Medulla oblongata (tissue), 1 donor: ENCODE measurements at regions not wholly inside any gene's neighbourhood (a gene's known extent, or its start where the extent isn't known, plus 50 kb on each side); places are given as distances from the start of the nearest gene placed in this dataset.
"Not testable (repeated sequence)": the region's sequence is repeated elsewhere in the genome, so short reads cannot be mapped to it uniquely, and the experiment has no call there.

Experiments
- DNase-seq: peaks from one replicate; pipeline ENCODE4 v3.0.0-alpha.2; 2015; ENCODE audit errors: extremely low spot score

DNA sequence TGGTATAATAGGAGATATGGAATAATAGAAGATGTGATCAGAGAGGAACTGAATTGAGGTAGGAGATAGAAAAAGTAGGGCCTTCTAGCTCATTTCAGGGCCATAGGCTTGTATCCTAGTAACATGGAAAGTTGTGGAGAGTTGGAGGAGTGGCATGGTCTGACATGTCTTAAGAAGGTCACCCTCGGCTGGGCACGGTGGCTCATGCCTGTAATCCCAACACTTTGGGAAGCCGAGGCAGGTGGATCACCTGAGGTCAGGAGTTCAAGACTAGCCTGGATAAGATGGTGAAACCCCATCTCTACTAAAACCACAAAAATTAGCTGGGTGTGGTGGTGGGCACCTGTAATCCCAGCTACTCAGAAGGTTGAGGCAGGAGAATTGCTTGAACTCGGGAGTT lies 550.3 kb upstream of the CDH2 start:
- DNase-seq = not testable (repeated sequence)

DNA sequence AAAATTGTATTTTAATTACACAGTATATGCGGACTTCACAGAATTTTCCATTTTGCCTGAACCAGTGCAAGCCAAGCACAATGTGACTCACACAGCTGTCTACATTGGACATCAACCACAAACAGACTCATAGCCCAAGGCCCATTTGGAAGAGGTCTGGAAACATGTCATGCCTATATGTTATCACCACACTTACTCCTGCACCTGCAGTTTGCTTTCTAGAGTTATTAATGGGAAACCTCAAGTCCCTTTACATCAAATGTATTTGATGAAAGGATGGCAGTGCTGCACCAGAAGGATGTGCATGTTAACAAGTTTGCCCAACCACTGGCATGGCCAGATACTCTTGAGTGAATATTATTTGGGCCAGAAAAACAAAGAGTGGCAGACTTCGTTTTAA lies 548.9 kb upstream of the CDH2 start:
- no peak for DNase-seq

DNA sequence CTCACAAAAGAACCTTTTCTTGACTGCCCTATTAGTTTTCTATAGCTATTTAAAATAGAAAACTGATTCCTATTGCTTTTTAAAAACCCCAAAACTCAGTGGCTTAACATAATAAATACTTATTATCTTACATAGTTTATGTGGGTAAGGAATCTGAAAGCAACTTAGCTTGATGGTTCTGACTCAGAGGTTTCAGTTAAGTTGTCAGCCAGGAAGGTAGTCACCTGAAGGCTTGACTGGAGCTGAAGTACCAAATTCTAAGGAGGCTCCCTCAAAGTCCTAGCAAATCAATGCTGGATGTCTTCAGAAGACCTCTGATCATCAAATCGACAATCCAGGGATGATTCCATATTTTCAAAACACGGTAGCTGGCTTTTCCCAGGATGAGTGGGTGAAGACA lies 546.6 kb upstream of the CDH2 start:
- DNase-seq = no peak

DNA sequence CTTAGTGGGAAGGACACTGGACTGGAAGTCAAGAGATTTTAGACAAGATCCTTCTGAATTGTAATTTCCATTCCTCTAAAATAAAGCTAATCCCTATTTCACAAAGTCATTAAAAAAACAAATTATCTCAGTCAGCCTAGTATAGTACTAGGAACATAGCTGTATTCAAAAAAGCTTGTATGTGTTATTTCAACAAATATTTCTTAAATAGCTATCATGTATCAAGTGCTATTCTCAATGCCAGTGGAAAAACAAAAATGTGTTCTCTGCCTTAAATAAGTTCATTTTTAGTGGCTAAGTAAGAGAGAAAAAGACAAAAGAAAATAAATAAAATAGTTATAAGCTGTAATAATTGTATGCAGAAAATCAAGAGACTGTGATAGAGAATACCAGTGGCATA lies 541.8 kb upstream of the CDH2 start:
- no peak for DNase-seq

DNA sequence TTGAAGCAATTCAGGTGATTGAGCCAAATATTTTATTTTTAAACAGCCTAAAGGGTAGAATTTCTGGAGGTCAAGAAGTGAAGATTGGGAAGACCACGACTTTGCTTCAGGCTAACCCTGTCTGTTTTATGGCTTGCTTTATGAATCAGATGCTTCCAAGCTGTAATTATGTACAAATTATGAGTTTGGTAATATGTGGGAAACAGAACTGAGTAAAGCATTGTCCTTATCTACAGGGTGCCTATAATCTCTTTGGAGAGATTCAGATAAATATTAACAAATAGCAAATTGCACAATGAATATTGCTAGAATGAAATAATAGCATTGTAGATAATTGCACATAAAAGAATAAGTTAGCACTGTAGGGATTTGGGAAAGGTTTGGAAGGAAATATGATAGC lies 539.4 kb upstream of the CDH2 start:
- no peak for DNase-seq

DNA sequence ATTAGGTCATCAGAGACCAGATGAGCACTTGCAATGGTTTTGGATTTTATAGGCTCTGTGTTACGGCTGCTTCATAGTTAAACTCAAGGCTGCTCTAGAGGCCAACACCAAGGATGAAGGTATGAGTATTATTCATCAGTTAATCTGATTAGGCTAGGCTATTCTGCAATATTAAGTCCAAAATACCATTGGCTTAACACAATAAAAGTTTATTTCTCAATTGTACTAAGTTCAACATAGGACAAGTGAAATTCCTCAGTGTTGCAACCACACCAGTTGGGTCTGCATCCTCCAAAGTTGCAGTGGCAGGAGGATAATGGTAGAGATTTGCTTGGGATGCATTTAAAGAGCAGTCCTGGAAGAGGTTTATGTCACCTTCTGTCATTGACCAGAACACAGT lies 538.3 kb upstream of the CDH2 start:
- no peak for DNase-seq

DNA sequence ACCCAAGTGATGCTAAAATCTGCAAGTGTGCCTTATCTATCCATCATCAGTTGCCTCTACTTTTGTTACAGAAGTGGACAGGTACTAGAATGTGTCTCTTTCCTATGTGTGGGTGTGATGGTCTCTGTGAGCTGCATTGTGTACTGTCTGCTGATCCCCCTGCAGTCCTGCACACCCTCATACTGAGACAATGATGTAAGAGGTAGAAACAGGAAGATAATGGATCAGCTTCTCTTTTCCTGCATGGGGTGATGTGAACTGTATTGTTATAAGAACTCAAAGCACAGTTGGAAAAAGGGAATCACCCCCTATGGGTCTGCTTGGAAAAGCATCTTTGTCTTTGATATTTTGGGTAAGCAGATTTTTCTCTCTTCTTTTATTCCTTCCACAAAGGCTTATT lies 537.6 kb upstream of the CDH2 start:
- DNase-seq = no peak

DNA sequence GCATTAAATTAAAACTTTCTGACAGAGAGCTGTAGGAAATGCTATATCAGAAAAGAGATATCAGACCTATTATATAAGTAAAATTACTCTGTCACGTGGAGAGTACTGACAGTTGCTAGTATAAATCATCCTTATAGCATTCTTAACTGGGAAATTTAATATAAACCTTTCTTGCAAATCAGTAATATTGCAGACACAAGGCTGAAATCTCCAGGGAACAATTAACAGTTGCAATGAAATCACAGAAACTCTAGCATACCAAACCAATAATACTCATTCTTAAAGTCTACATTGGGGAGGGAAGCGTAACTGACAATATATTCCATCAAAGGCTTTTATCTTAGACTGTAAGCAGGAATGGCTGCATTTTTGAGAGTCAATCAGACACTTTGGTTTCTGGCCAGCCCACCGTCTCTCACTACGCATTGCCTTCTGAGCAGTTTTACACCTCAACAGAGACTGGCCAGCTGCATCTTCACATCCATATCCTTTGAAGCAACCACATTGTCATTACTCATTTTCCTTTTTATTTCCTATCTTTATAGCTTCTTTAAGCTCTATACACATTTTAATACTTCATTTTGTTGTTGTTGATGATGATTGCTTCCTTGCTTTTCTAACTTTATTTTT lies 536.0 kb upstream of the CDH2 start:
- DNase-seq = no peak

DNA sequence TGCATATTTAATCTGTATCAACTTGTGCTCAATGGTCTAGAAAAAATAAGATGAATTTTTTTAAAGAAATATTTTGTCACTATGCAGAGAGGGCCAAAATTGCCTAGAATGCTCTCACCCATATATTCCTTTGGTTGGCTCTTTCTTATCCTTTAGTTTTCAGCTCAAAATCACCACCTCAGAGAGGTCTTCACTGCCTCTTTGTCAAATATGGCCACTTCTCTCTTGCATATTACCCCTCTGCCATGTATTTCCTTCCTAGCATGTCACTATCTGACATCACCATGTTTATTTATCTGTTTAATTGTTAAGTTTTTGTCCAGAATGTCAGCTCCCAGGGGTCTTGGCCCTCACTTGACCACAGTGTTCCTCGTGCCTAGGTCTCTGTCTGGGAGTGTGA lies 535.2 kb upstream of the CDH2 start:
- DNase-seq = no peak

DNA sequence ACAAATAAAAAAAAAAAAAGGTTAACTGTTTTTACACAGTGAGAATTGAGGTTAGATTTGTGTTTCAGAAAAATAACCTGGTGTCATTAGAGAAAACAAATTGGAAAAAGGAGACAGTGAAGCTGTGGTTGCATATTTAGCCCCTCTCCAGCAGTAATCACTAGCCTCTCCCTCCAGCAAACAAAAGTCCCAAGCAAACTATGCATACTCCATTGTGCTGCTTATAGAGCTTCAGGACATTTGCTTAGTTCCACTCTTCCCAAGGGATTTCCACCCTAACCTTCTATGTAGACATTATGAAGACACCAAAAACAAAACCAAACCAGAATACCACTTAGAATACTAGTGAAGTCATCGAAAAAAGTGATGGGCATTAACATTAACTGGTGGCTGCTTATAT lies 534.2 kb upstream of the CDH2 start:
- no peak for DNase-seq

DNA sequence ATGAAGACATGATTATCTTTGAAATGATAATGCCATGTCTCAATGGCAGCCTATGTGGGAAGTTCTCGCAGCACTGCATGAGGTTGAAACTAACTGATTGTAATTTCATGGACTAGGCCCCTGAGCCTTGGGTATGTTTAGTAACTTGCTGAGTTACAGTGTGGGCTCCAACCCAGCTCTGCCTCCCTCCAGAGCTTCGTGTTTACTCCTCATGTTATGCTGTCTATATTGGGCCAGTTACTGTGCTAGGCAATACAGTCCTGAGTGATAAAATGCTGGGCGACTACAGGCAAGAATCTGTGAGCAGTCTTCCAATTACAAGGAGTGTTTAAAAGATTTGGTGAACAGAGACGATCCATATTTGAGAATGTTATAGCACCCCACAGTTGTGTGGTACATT lies 530.1 kb upstream of the CDH2 start:
- no peak for DNase-seq

DNA sequence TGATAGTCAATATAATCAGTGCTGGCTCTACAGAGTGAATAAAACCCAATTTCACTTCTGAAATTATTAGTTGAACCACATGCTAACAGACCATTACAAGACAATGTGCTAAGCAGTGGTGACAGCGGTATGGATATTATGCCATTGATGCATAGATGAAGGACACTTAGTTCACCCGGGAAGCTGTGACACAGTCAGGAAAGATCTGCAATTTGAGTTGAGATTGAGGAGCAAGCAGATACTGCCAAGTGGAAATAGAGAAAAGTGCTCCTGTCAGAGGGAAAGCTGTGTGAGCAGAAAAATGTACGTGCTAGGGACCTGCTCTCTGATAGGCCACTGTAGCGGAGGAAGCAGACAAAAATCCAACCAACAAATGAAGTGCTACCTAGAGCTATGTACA lies 529.5 kb upstream of the CDH2 start:
- no peak for DNase-seq

DNA sequence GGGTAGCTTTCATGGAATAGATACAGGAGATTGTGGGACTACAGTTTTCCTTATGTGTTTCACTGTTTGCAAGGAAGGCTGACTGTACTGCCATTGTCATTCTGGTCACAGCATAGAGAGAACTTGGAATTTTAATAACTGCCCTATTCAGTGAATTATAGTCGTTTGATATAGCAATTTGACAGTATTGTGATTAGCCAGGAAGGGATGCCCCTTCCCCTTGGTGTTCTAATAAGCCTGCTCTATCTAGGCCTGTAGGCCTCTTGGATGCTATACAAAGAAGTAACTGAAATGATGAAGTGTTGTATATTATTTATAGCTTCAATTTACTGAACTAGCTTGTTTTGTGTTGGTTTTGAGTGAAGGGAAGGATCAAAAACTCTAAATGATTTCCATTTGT lies 528.6 kb upstream of the CDH2 start:
- no peak for DNase-seq

DNA sequence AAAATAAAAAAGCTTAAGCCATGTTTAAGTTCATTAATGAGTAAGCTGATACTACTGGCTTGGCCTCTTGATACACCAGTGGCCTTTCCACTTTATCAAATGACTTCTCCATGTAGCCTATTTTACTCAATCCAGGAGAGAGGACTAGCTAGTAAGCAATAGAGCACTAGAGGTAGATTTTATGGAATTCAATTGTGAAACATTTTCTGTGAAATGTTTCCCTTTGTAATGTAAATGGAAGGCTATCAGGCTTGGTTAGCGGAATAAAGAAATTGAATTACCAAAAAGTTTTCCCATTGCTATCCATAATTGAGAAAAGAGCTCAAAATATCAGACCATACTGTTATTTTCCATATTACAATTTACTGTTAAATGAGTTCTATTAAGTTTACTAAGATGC lies 515.4 kb upstream of the CDH2 start:
- DNase-seq = no peak

DNA sequence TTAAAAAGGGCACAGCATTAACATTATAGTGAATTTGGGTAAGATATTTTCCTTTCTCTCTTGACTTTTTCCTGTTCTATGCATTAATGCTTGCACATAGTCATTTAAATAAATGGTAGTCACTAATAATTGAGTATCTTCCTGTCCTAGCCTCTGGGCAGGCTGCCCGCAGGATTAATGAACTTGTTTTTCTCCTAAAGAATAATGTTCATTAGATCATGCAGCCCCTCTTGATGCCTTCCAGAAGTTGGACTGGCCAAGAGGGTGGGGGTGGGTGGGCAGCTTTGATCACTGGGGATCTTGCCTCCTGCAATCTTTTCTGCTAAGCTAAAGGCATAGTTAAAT lies 514.5 kb upstream of the CDH2 start:
- DNase-seq = no peak

DNA sequence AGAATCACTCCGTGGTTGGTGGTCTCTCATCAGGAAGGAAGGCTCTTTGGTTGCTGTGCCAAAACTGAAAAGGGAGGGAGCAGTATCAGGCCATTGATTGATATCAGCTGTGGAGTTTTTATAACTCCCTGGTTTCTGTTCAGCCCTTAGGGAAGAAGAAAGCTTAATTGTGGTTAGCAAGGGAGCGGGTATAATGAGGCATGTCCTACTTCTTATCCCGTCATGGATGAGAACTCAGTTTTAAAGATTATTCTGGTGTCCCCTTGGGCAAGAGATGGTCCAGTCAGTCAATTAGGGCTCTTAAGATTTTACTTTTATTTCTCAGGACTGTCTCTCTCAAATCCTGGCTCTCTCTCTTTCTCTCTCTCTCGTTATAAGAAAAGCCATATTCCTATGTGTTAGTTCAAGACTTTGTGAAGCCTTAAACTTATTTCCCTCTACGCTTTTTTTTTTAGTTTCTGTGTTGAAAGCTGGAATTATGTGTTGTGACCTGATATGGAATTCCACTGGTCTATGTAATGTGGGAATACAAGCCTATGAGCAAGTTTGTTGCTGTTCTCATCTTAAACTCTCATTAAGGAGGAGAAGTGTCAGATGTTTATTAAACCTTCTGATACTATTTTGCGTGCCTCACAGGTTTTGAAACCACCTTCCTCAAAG lies 514.0 kb upstream of the CDH2 start:
- no peak for DNase-seq

DNA sequence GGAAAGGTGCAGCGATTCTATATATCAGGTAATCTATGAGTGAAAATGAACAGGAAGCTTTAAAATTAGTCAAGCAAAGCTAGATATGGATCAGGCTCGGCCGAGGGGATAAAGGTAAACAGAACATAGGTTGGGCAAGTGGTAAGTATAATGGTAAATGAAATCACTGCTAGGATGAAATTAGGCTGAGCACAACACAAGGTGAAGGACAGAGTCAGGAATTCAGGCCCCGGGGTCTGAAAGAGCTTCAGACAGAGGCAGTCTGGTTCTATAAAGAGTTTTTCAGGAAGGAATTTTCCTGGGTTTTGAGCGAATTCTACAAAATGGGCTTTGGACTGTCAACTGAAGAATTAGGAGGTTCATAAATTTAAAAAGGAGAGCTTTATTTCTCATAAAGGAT lies 513.2 kb upstream of the CDH2 start:
- DNase-seq = no peak

DNA sequence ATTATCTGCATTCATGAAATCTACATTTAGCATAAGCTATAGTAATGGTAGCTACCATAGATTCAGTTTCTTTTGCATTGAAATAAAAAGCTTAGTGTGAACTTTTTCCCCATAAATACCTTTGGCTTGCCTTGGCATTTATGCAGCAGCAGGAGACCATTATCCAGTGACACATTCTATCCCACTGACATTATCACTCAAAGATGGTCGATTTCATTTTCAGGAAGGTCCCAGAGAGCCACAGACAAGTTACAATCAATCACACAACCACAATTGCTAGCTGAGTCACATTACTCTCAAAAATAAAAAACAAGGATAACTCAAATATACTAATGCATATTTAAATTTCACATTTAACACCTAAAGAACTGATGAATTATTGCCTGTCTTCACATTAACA lies 512.7 kb upstream of the CDH2 start:
- DNase-seq = no peak

DNA sequence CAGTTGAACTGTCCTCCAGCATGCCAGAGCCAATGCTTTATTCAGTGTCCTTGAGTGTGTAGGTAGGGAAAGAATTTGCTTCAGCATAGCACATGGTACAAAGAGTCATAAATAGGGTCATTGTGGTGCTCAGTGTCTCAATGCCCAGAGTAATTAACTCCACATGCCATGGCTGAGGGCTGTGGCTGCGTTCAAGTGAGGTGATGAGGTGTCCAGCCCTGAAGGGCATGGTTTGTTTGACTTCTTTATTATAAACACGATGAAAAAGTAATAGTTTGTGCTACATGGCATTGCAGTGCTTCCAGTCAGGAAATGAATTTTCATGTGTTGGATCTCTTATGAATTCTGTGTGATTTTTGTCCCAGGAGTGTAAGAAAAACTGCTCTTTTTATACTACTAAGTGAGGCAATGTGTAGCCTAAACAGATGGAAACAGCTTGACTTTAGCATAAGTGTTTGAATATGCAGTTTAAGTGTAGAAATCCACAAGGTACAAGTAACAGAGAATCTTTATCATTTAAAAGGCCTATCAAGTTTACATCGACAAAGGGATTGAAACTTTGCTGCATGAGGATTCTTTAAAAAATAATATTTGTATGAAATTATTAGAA lies 507.9 kb upstream of the CDH2 start:
- no peak for DNase-seq

DNA sequence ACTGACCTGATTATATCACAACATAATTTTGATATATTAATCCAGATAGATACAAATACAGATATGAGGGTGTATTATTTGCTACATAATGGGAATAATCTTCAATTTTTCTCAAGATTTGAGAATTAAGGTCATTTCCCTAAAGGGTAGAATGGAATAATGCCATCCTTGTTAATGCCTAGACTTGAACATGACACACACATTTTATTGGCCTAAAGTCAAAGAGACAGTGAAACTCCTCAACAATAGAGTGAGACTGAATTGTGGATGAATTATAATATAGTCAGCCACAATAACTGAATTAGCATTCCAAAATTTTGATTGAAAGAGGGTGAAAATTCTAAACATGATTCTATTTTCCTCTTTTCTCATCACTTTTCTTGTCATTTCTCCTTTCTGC lies 506.0 kb upstream of the CDH2 start:
- DNase-seq = no peak

DNA sequence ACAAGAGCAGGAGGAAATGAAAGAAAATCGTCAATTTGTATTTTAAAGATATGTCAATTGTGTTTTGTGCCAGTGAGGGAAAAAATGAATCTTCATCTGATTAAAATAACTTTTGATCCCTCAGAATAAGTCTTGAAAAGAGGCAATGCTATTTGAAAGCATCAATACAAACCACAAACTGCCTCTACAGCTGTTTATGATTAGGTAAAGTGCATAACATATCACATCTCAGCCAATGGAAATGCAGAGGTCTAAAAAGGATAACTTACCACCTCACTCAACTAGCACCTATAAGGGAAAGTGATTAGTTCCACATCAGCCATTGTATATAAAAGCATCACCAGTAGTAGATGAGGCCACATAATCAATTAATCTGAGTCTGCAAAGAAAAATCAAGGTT lies 492.2 kb upstream of the CDH2 start:
- DNase-seq = no peak

DNA sequence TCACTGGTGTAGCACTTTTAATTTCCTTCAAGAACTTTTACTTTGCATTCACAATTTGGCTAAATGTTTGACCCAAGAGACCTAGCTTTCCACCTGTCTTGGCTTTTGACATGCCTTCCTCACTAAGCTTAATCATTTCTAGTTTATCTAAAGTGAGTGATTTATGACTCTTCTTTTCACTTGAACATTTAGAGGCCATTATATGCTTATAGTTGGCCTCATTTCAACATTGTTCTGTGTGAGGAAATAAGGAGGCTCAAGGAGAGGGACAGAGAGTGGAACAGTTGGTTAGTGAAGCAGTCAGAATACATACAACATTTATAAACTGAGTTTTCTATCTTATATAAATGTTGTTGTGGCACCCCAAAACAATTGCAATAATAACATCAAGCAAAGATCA lies 489.3 kb upstream of the CDH2 start:
- no peak for DNase-seq

DNA sequence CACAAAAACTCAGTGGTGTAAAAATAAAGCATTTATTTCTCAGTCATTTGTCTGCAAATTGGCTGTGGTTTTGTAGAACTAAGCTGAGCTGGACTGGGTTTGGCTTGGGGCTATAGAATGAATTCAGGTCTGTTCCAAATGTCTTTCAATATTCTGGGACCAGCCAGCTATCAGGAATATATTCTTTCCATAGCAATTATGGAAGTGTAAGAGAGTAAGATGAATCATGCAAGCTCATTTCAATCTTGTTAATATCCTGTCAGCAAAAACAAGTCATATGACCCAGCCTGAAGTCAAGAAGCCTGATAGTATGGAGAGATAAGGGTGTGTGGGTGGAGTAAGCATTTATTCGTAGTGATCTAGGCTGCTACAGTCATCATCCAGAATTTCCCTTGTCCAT lies 481.0 kb upstream of the CDH2 start:
- DNase-seq = no peak

DNA sequence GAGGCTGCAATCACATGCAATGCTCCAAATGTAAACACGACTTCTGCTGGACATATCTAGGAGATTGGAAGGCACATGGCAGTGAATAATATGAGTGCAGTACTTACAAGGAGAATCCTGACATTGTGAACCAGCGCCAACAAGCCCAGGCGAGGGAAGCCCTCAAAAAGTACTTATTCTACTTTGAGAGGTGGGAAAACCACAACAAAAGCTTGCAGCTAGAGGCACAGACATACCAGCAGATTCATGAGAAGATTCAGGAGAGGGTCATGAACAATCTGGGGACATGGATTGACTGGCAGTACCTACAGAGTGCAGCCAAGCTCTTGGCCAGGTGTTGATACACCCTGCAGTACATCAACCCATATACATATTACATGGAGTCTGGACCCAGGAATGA lies 475.7 kb upstream of the CDH2 start:
- DNase-seq = no peak
